HuH-7.5 (cell line): ENCODE measurements at regions not wholly inside any gene's neighbourhood (a gene's known extent, or its start where the extent isn't known, plus 50 kb on each side); places are given as distances from the start of the nearest gene placed in this dataset.

Experiments used
- DNase-seq: peaks from one replicate; pipeline ENCODE4 v3.0.0; 2011; ENCODE audit warnings: low spot score

- DNase-seq, result no peak
These were observed 726.4 kb upstream of the SGO1 start for GRCh38 chr3:20912406-20912805.

- no peak for DNase-seq
These were observed 723.5 kb upstream of the SGO1 start for GRCh38 chr3:20909511-20909910.

GRCh38 chr3:20905210-20905805 is 719.3 kb upstream of the SGO1 start:
- no peak for DNase-seq

GRCh38 chr3:20904671-20905070 is 718.7 kb upstream of the SGO1 start:
- no peak for DNase-seq

GRCh38 chr3:20898962-20899361 is 713.0 kb upstream of the SGO1 start:
- DNase-seq, result no peak

GRCh38 chr3:20890111-20890519 is 704.1 kb upstream of the SGO1 start:
- DNase-seq, result no peak

- DNase-seq, result no peak
These were observed 692.7 kb upstream of the SGO1 start for GRCh38 chr3:20878691-20879090.

GRCh38 chr3:20873235-20873634 is 687.2 kb upstream of the SGO1 start:
- no peak for DNase-seq

- no peak for DNase-seq
These were observed 684.3 kb upstream of the SGO1 start for GRCh38 chr3:20870106-20870899.

GRCh38 chr3:20865803-20866202 is 679.8 kb upstream of the SGO1 start:
- DNase-seq, result no peak

- DNase-seq, result peak; percentile 57
These were observed 675.4 kb upstream of the SGO1 start for GRCh38 chr3:20861454-20861853.

- DNase-seq, result no peak
These were observed 671.6 kb upstream of the SGO1 start for GRCh38 chr3:20857636-20858035.

GRCh38 chr3:20853890-20854289 is 667.9 kb upstream of the SGO1 start:
- no peak for DNase-seq

- no peak for DNase-seq
These were observed 666.7 kb upstream of the SGO1 start for GRCh38 chr3:20852712-20853111.

- no peak for DNase-seq
These were observed 664.0 kb upstream of the SGO1 start for GRCh38 chr3:20849975-20850374.

GRCh38 chr3:20846832-20847231 is 660.8 kb upstream of the SGO1 start:
- no peak for DNase-seq

- no peak for DNase-seq
These were observed 660.1 kb upstream of the SGO1 start for GRCh38 chr3:20846066-20846465.

- no peak for DNase-seq
These were observed 658.8 kb upstream of the SGO1 start for GRCh38 chr3:20844851-20845250.

GRCh38 chr3:20842594-20843436 is 656.8 kb upstream of the SGO1 start:
- no peak for DNase-seq

GRCh38 chr3:20842002-20842401 is 656.0 kb upstream of the SGO1 start:
- no peak for DNase-seq

GRCh38 chr3:20837676-20838302 is 651.8 kb upstream of the SGO1 start:
- no peak for DNase-seq

GRCh38 chr3:20836801-20837200 is 650.8 kb upstream of the SGO1 start:
- no peak for DNase-seq
